ENCODE measurements at regions not wholly inside any gene's neighbourhood (a gene's known extent, or its start where the extent isn't known, plus 50 kb on each side); places are given as distances from the start of the nearest gene placed in this dataset.
"Not testable (repeated sequence)": the region's sequence is repeated elsewhere in the genome, so short reads cannot be mapped to it uniquely, and the experiment has no call there.

DNA sequence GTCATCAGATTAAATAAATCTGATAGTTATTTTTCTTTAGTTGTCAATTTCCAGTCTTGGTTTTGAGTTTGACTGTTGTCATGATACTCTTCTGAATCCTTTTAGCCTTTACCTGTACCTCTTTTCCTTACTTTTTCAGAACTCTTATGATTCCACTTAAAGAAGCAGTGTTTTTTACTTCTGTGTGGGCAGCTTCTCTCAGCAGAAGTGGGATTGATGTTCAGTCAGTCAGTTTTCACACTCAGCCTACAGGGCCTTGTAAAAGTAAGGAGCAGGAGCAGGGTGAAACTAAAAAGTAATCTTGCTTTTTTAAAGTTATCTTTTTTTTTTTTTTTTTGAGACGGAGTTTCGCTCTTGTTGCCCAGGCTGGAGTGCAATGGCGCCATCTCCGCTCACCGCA lies 75.1 kb downstream of the HAUS1 start:
- Histone ChIP-seq H3K9me3 (ENCODE audit: control insufficient read depth in 1 of 2, low read length in 2 of 2) (no peaks in the 10 kb centered on the region), H3K9ac (ENCODE audit: low read depth in 1 of 2, low read length in 2 of 2) (no peak overlapping the region), H3K27ac (ENCODE audit: low read depth, low read length) (no peak overlapping the region), H3K4me3 (ENCODE audit: low read depth in 1 of 2, low read length in 2 of 2) (no peak overlapping the region), H3K27me3 (ENCODE audit: control insufficient read depth in 1 of 2, insufficient read depth in 2 of 2, low read length in 2 of 2) (no peaks in the 10 kb centered on the region), H3K36me3 (ENCODE audit: control insufficient read depth in 1 of 2, insufficient read depth in 2 of 2, low read length in 2 of 2) (no peaks in the 10 kb centered on the region), H3K4me1 (ENCODE audit: control insufficient read depth in 1 of 2, insufficient read depth in 2 of 2, low read length in 2 of 2) (peaks cover 13 to 32% of the 10 kb centered on the region in 2 donors)

DNA sequence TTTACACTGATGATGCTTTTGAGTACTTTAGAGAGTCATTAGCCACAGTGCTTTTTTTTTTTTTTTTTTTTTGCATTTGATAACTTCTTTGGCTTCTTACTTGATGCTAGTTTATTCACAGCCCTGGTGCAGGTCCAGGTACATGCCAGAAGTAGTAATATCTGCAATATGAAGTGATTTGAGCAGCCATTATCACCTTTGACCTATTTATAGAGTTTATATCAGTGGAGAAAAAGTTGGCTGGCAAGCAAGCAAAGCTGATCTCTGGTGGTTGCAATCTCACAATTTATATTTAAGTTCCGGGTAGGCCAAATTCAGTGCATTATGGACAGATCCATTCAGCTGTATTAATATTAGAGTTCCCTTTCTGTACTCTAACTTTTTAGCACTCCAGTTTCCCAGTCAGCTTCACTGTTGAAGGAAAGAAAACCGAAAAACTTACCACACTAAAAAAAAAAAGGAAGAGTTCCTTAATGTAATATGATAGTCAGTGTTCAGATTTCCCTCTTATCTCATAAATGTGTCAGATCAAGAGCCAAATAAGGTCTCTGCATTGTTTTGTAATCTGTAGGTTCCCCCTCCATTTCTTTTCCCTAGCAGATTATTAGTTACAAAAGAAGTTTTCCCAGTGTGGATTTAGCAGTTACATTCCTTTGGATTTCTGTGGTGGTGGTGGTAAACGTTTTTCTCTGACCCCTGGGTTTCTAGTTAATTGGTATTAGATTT lies 78.6 kb downstream of the HAUS1 start:
- Histone ChIP-seq H3K4me3 (ENCODE audit: low read depth in 1 of 2, low read length in 2 of 2) (no peak overlapping the region), H3K4me1 (ENCODE audit: control insufficient read depth in 1 of 2, insufficient read depth in 2 of 2, low read length in 2 of 2) (peaks cover 4 to 29% of the 10 kb centered on the region in 2 donors), H3K9ac (ENCODE audit: low read depth in 1 of 2, low read length in 2 of 2) (no peak overlapping the region), H3K27me3 (ENCODE audit: control insufficient read depth in 1 of 2, insufficient read depth in 2 of 2, low read length in 2 of 2) (no peaks in the 10 kb centered on the region), H3K9me3 (ENCODE audit: control insufficient read depth in 1 of 2, low read length in 2 of 2) (no peaks in the 10 kb centered on the region), H3K36me3 (ENCODE audit: control insufficient read depth in 1 of 2, insufficient read depth in 2 of 2, low read length in 2 of 2) (no peaks in the 10 kb centered on the region), H3K27ac (ENCODE audit: low read depth, low read length) (no peak overlapping the region)

DNA sequence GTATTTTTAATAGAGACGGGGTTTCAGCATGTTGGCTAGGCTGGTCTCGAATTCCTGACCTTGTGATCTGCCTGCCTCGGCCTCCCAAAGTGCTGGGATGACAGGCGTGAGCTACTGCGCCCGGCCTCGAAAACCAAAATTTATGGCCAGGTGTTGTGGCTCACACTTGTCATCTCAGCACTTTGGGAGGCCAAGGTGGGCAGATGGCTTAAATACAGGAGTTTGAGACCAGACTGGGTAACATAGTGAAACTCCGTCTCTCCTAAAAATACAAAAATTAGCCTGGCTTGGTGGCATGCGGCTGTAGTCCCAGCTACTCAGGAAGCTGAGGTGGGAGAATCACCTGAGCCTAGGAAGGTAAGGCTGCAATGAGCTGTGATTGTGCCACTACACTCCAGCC lies 80.1 kb downstream of the HAUS1 start:
- H3K9me3 ChIP-seq (ENCODE audit: control insufficient read depth in 1 of 2, low read length in 2 of 2); H3K4me3 ChIP-seq (ENCODE audit: low read depth in 1 of 2, low read length in 2 of 2); H3K36me3 ChIP-seq (ENCODE audit: control insufficient read depth in 1 of 2, insufficient read depth in 2 of 2, low read length in 2 of 2); H3K9ac ChIP-seq (ENCODE audit: low read depth in 1 of 2, low read length in 2 of 2); H3K27me3 ChIP-seq (ENCODE audit: control insufficient read depth in 1 of 2, insufficient read depth in 2 of 2, low read length in 2 of 2); H3K27ac ChIP-seq (ENCODE audit: low read depth, low read length): not testable (repeated sequence)
- peaks cover 4 to 29% of the 10 kb centered on the region in 2 donors for H3K4me1 ChIP-seq (ENCODE audit: control insufficient read depth in 1 of 2, insufficient read depth in 2 of 2, low read length in 2 of 2)

DNA sequence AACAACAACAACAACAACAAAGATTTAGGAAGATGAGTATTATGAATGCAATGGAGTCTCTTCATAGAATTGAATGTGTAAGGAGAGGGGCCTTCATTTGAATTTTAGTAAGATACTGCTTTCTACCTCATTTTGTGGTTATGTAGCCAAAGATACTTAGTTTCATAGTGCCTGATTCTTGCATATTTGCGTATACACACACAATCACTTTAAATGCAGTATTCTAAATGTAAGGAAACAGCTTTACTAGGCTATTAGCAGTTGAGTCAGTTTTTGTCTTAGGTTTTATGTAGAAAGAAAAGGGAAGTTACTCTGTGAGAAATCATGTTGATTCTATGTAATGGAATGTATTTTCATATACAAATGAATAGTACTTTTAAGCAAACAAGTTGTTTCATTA lies 80.5 kb downstream of the HAUS1 start:
- Histone ChIP-seq H3K27ac (ENCODE audit: low read depth, low read length) (no peak overlapping the region), H3K4me1 (ENCODE audit: control insufficient read depth in 1 of 2, insufficient read depth in 2 of 2, low read length in 2 of 2) (peaks cover 4 to 29% of the 10 kb centered on the region in 2 donors), H3K4me3 (ENCODE audit: low read depth in 1 of 2, low read length in 2 of 2) (no peak overlapping the region)

DNA sequence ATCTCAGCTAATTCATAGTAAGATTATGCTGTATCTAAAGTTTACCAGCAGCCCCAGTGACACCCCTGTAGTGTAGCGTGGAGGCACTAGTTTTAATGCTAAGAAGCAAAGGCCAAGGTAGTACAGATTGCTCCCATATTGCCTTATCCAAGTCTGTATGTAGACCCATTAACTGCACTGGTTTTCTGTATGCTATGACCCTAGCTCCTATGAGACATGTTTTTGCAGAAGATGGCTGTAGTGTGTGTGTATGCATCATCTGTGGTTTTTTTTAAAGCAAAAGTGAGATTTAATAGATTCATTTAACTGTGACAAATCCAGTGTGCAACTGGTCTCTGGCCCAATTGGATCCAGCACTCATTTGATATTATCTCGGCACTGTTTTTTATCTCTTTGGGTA lies 86.5 kb downstream of the HAUS1 start:
- Histone ChIP-seq H3K9me3 (ENCODE audit: control insufficient read depth in 1 of 2, low read length in 2 of 2) (no peaks in the 10 kb centered on the region), H3K9ac (ENCODE audit: low read depth in 1 of 2, low read length in 2 of 2) (no peak overlapping the region), H3K4me1 (ENCODE audit: control insufficient read depth in 1 of 2, insufficient read depth in 2 of 2, low read length in 2 of 2) (no peaks in the 10 kb centered on the region), H3K36me3 (ENCODE audit: control insufficient read depth in 1 of 2, insufficient read depth in 2 of 2, low read length in 2 of 2) (no peaks in the 10 kb centered on the region), H3K4me3 (ENCODE audit: low read depth in 1 of 2, low read length in 2 of 2) (no peak overlapping the region), H3K27ac (ENCODE audit: low read depth, low read length) (no peak overlapping the region), H3K27me3 (ENCODE audit: control insufficient read depth in 1 of 2, insufficient read depth in 2 of 2, low read length in 2 of 2) (no peaks in the 10 kb centered on the region)

More for the DNA sequence above, 80.5 kb downstream of the HAUS1 start:
- no peak overlapping the region for H3K9ac ChIP-seq (ENCODE audit: low read depth in 1 of 2, low read length in 2 of 2)
- no peaks in the 10 kb centered on the region for H3K27me3 ChIP-seq (ENCODE audit: control insufficient read depth in 1 of 2, insufficient read depth in 2 of 2, low read length in 2 of 2)
- no peaks in the 10 kb centered on the region for H3K36me3 ChIP-seq (ENCODE audit: control insufficient read depth in 1 of 2, insufficient read depth in 2 of 2, low read length in 2 of 2)
- no peaks in the 10 kb centered on the region for H3K9me3 ChIP-seq (ENCODE audit: control insufficient read depth in 1 of 2, low read length in 2 of 2)

DNA sequence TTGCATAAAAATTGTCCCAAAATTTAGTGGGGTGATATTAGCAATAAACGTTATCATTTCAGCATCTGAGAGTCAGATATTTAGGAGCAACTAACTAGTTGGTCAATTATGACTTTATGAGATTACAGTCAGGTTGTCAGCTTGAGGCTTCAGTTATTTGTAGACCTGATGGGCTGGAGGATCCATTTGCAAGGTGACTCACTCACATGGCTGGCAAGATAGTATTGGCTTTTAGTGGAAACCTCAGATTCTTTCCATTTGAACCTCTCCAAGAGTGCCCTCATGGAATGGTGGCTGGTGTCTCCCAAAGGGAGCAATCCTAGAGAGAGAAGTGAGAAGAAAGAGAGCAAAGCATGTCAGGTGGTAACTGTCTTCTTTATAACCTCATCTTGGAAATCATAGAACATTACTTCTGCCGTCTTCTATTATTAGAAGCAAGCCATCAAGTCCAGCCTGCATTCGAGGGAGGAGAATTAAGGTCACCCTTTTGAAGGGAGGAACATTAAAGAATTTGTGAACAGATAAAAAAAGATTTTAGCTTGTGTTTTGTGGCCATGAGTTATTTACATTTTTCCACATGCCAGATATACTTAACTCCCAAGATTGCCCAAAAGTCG lies 92.5 kb downstream of the HAUS1 start:
- Histone ChIP-seq H3K4me3 (ENCODE audit: low read depth in 1 of 2, low read length in 2 of 2) (no peak overlapping the region), H3K36me3 (ENCODE audit: control insufficient read depth in 1 of 2, insufficient read depth in 2 of 2, low read length in 2 of 2) (no peaks in the 10 kb centered on the region), H3K9me3 (ENCODE audit: control insufficient read depth in 1 of 2, low read length in 2 of 2) (no peaks in the 10 kb centered on the region), H3K9ac (ENCODE audit: low read depth in 1 of 2, low read length in 2 of 2) (no peak overlapping the region), H3K27ac (ENCODE audit: low read depth, low read length) (no peak overlapping the region), H3K4me1 (ENCODE audit: control insufficient read depth in 1 of 2, insufficient read depth in 2 of 2, low read length in 2 of 2) (peaks cover 4% of the 10 kb centered on the region in 2 donors), H3K27me3 (ENCODE audit: control insufficient read depth in 1 of 2, insufficient read depth in 2 of 2, low read length in 2 of 2) (no peaks in the 10 kb centered on the region)

DNA sequence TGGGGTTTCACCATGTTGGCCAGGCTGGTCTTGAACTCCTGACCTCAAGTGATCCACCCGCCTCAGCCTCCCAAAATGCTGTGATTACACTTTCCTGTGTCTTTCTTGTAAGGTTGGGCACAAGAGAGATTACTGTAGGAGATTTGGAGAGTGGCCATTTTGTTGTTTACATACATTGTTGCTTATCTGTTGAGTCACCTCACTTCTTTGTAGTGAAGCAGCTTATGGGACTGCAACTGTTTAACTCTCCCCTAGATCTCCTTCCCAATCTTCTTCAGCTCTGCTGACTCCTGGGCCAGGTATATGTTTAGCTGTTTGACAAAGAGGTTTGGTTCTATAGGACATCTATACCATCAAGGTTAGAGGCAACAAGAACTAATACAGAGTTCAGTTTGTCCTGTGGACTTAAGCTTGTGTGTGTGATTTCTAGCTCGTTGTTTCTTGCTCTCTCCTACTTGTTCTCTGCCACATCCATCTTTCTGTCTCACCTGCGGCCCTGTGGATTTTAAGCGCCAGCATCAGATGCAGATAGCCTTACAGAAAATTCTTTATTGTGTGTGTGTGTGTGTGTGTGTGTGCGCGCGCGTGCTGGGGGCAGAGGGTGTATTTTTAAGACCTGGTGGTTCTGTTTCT lies 95.4 kb downstream of the HAUS1 start:
- no peak overlapping the region for H3K9ac ChIP-seq (ENCODE audit: low read depth in 1 of 2, low read length in 2 of 2)
- no peaks in the 10 kb centered on the region for H3K9me3 ChIP-seq (ENCODE audit: control insufficient read depth in 1 of 2, low read length in 2 of 2)
- H3K27ac ChIP-seq (ENCODE audit: low read depth, low read length) = no peak overlapping the region
- H3K4me3 ChIP-seq (ENCODE audit: low read depth in 1 of 2, low read length in 2 of 2) = no peak overlapping the region
- no peaks in the 10 kb centered on the region for H3K27me3 ChIP-seq (ENCODE audit: control insufficient read depth in 1 of 2, insufficient read depth in 2 of 2, low read length in 2 of 2)
- peaks cover 4% of the 10 kb centered on the region in 2 donors for H3K4me1 ChIP-seq (ENCODE audit: control insufficient read depth in 1 of 2, insufficient read depth in 2 of 2, low read length in 2 of 2)
- H3K36me3 ChIP-seq (ENCODE audit: control insufficient read depth in 1 of 2, insufficient read depth in 2 of 2, low read length in 2 of 2) = no peaks in the 10 kb centered on the region

DNA sequence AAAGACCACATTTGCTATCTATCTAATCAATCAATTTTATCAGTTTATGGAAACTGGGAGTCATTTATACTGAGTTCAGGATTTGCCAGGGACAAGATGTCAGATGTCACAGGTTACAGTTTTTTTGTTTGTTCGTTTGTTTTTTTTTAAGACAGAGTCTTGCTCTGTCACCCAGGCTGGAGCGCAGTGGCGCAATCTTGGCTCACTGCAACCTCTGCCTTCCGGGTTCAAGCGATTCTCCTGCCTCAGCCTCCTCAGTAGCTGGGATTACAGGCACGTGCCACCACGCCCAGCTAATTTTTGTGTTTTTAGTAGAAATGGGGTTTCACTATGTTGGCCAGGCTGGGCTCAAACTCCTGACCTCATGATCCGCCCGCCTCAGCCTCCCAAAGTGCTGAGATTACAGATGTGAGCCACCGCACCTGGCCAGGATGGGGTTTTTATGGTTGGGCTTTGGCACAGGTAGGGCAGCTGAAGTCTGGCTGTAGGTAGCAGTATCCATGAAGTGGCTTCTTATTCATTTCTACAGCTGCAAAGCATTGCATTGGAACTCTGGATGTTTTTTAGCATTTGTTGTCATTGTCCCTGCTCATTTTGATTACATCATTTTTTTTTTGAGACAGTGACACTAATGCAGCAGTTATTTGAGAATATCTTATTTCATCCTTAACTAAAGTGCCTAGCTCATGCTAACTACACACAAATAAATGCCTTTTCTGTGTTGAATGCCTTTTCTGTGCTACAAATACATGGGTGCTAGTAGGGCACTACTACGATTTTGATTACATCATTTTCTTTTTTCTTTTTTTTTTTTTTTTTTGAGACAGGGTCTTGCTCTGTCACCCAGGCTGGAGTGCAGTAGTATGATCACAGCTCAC lies 96.2 kb downstream of the HAUS1 start:
- H3K4me3 ChIP-seq (ENCODE audit: low read depth in 1 of 2, low read length in 2 of 2); H3K9me3 ChIP-seq (ENCODE audit: control insufficient read depth in 1 of 2, low read length in 2 of 2); H3K4me1 ChIP-seq (ENCODE audit: control insufficient read depth in 1 of 2, insufficient read depth in 2 of 2, low read length in 2 of 2): not testable (repeated sequence)

DNA sequence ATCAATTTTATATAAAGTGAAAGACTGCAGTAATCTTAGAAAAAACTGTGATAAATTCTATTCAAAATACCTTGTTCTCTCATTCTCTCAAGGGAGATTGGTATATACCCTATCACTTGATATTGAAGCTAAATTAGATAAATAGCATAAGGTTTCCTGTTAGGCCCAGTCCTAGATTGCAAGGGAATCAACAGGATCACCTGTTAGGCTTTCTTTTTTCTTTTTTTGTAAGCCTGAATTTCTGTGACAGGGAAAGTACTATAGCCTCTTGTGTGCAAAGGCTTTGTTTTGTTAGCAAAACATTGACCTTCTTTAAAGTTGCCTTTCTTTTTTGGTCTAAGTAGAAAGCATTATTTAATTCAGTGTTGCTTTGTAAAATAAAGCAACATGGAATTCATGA lies 100.0 kb downstream of the HAUS1 start:
- Histone ChIP-seq H3K9me3 (ENCODE audit: control insufficient read depth in 1 of 2, low read length in 2 of 2) (no peaks in the 10 kb centered on the region), H3K27me3 (ENCODE audit: control insufficient read depth in 1 of 2, insufficient read depth in 2 of 2, low read length in 2 of 2) (no peaks in the 10 kb centered on the region), H3K4me3 (ENCODE audit: low read depth in 1 of 2, low read length in 2 of 2) (no peak overlapping the region), H3K9ac (ENCODE audit: low read depth in 1 of 2, low read length in 2 of 2) (no peak overlapping the region), H3K4me1 (ENCODE audit: control insufficient read depth in 1 of 2, insufficient read depth in 2 of 2, low read length in 2 of 2) (peaks cover 0 to 2% of the 10 kb centered on the region in 2 donors), H3K36me3 (ENCODE audit: control insufficient read depth in 1 of 2, insufficient read depth in 2 of 2, low read length in 2 of 2) (no peaks in the 10 kb centered on the region), H3K27ac (ENCODE audit: low read depth, low read length) (no peak overlapping the region)

More for the DNA sequence above, 96.2 kb downstream of the HAUS1 start:
- not testable (repeated sequence) for H3K9ac ChIP-seq (ENCODE audit: low read depth in 1 of 2, low read length in 2 of 2); H3K36me3 ChIP-seq (ENCODE audit: control insufficient read depth in 1 of 2, insufficient read depth in 2 of 2, low read length in 2 of 2); H3K27me3 ChIP-seq (ENCODE audit: control insufficient read depth in 1 of 2, insufficient read depth in 2 of 2, low read length in 2 of 2); H3K27ac ChIP-seq (ENCODE audit: low read depth, low read length)

DNA sequence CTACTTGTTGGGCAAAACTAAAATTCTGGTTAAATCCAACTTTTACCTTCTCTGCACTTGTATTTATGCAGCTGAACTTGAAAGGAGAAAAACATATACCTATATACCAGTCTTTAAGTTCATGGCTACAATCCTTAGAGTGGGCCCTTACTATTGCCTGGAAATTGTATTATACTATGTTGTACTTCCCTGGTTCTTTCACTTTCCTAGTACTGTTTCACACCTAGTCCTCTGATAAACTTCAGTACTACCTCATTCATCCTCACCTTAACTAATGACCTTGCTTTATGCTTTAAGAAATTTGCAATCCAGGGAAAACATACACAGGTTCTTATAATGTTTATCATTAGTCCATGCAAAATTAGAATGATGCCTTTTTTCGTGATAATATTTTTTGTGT lies 103.8 kb downstream of the HAUS1 start:
- Histone ChIP-seq H3K27ac (ENCODE audit: low read depth, low read length) (no peak overlapping the region), H3K4me1 (ENCODE audit: control insufficient read depth in 1 of 2, insufficient read depth in 2 of 2, low read length in 2 of 2) (peaks cover 5% of the 10 kb centered on the region in 2 donors), H3K27me3 (ENCODE audit: control insufficient read depth in 1 of 2, insufficient read depth in 2 of 2, low read length in 2 of 2) (no peaks in the 10 kb centered on the region), H3K36me3 (ENCODE audit: control insufficient read depth in 1 of 2, insufficient read depth in 2 of 2, low read length in 2 of 2) (no peaks in the 10 kb centered on the region), H3K4me3 (ENCODE audit: low read depth in 1 of 2, low read length in 2 of 2) (no peak overlapping the region), H3K9me3 (ENCODE audit: control insufficient read depth in 1 of 2, low read length in 2 of 2) (no peaks in the 10 kb centered on the region), H3K9ac (ENCODE audit: low read depth in 1 of 2, low read length in 2 of 2) (no peak overlapping the region)

Data from duodenal mucosa (tissue), 2 donors.